WERI-Rb-1 (cell line): ENCODE measurements at regions not wholly inside any gene's neighbourhood (a gene's known extent, or its start where the extent isn't known, plus 50 kb on each side); places are given as distances from the start of the nearest gene placed in this dataset.

Source experiments
- DNase-seq: peaks from one replicate; pipeline ENCODE4 v3.0.0-alpha.2; 2020
- H3K27ac ChIP-seq: fragments of 250-450 bp; sonication (Bioruptor Pico); 2 replicates; pipeline ENCODE4 v1.5.1; 2020; ENCODE audit warnings: mild to moderate bottlenecking, moderate library complexity
- H3K27me3 ChIP-seq: fragments of 250-450 bp; sonication (Bioruptor Pico); 2 replicates; pipeline ENCODE4 v1.5.1; 2021; ENCODE audit warnings: mild to moderate bottlenecking, low read depth, moderate library complexity; ENCODE audit not compliant: insufficient read depth, severe bottlenecking
- H3K36me3 ChIP-seq: fragments of 250-450 bp; sonication (Bioruptor Pico); 2 replicates; pipeline ENCODE4 v1.5.1; 2020; ENCODE audit warnings: mild to moderate bottlenecking, moderate library complexity
- H3K4me3 ChIP-seq: 2 replicates; pipeline ENCODE4 v1.5.1; 2011; ENCODE audit warnings: low read depth, mild to moderate bottlenecking, control low read depth, low read length
- H3K9me3 ChIP-seq: fragments of 250-450 bp; sonication (Bioruptor Pico); 2 replicates; pipeline ENCODE4 v1.5.1; 2021; ENCODE audit warnings: mild to moderate bottlenecking, moderate library complexity; ENCODE audit not compliant: severe bottlenecking
- TF ChIP-seq, protein P1 (sequence below): IDR thresholded peaks from 2 replicates; pipeline ENCODE4 v1.5.1; 2011; ENCODE audit warnings: low read depth, mild to moderate bottlenecking, control low read depth, inconsistent platforms, low read length

- no peak overlapping the region for H3K4me3 ChIP-seq
- no peaks in the 10 kb centered on the region for H3K27me3 ChIP-seq
- TF ChIP-seq, protein P1, sequence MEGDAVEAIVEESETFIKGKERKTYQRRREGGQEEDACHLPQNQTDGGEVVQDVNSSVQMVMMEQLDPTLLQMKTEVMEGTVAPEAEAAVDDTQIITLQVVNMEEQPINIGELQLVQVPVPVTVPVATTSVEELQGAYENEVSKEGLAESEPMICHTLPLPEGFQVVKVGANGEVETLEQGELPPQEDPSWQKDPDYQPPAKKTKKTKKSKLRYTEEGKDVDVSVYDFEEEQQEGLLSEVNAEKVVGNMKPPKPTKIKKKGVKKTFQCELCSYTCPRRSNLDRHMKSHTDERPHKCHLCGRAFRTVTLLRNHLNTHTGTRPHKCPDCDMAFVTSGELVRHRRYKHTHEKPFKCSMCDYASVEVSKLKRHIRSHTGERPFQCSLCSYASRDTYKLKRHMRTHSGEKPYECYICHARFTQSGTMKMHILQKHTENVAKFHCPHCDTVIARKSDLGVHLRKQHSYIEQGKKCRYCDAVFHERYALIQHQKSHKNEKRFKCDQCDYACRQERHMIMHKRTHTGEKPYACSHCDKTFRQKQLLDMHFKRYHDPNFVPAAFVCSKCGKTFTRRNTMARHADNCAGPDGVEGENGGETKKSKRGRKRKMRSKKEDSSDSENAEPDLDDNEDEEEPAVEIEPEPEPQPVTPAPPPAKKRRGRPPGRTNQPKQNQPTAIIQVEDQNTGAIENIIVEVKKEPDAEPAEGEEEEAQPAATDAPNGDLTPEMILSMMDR, result no peak
- no peaks in the 10 kb centered on the region for H3K9me3 ChIP-seq
- DNase-seq, result no peak
- H3K36me3 ChIP-seq, result no peaks in the 10 kb centered on the region
- H3K27ac ChIP-seq, result no peak overlapping the region
Measured at GRCh38 chr20:52895235-52895634, 76.9 kb upstream of the TSHZ2 start.

DNA sequence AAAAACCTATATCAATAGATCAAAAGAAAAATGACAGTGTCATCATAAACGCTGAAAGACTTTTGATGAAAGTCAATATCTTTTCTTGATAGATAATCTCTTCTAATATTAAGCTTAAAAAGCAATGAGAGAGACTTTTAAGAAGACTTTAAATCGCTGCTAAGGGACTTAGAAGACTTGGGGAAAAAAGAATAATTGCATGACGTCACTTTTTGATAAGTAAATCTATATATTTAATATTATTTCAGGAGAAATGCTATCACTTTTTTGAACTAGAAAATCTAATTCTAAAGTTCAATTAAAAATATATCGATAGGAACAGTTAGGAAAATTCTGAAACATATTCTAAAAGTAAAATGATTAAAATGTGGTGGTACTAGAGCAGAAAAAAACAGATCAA, 78.7 kb upstream of the TSHZ2 start:
- Histone ChIP-seq H3K27me3 (no peaks in the 10 kb centered on the region), H3K36me3 (no peaks in the 10 kb centered on the region), H3K4me3 (no peak overlapping the region), H3K27ac (no peak overlapping the region), H3K9me3 (no peaks in the 10 kb centered on the region)
- TF ChIP-seq, protein P1, result no peak
- DNase-seq, result no peak

DNA sequence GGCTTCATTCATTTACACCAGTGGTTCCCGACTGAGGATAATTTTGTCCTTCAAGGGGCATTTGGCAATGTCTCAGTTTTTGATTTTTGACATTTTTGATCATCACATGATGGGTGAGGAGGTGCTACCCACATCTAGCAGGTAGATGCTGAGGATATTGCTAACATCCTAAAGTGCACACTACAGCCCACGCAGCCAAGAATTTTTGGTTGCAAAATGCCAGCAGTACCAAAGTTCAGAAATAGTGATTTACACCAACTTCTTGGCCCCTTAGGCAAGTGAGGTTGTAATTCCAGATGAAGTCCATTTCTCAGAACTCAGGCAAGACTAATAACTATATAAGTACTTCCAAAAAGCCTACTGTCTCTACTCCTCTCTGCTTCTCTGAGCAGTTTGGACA, 80.1 kb upstream of the TSHZ2 start:
- Histone ChIP-seq H3K36me3 (no peaks in the 10 kb centered on the region), H3K27me3 (no peaks in the 10 kb centered on the region), H3K9me3 (no peaks in the 10 kb centered on the region), H3K27ac (no peak overlapping the region), H3K4me3 (no peak overlapping the region)
- no peak for DNase-seq
- TF ChIP-seq, protein P1, result no peak

- H3K4me3 ChIP-seq, result no peak overlapping the region
- no peak for DNase-seq
- no peaks in the 10 kb centered on the region for H3K36me3 ChIP-seq
- no peaks in the 10 kb centered on the region for H3K27me3 ChIP-seq
- TF ChIP-seq, protein P1, result no peak
- no peaks in the 10 kb centered on the region for H3K9me3 ChIP-seq
- no peak overlapping the region for H3K27ac ChIP-seq
Measured at GRCh38 chr20:52890130-52890529, 82.0 kb upstream of the TSHZ2 start.

- Histone ChIP-seq H3K9me3 (no peaks in the 10 kb centered on the region), H3K27ac (no peak overlapping the region), H3K27me3 (no peaks in the 10 kb centered on the region), H3K36me3 (no peaks in the 10 kb centered on the region), H3K4me3 (no peak overlapping the region)
- TF ChIP-seq, protein P1, result no peak
- no peak for DNase-seq
Measured at GRCh38 chr20:52889225-52889624, 82.9 kb upstream of the TSHZ2 start.

GRCh38 chr20:52888096-52888495, 84.1 kb upstream of the TSHZ2 start:
- TF ChIP-seq, protein P1, result no peak
- no peaks in the 10 kb centered on the region for H3K9me3 ChIP-seq
- H3K36me3 ChIP-seq, result no peaks in the 10 kb centered on the region
- no peaks in the 10 kb centered on the region for H3K27me3 ChIP-seq
- H3K27ac ChIP-seq, result no peak overlapping the region
- H3K4me3 ChIP-seq, result no peak overlapping the region
- DNase-seq, result no peak
